HG03342 (cell line): ENCODE measurements at regions not wholly inside any gene's neighbourhood (a gene's known extent, or its start where the extent isn't known, plus 50 kb on each side); places are given as distances from the start of the nearest gene placed in this dataset.

Experiments used
- ATAC-seq: cut with Tn5 transposase; IDR thresholded peaks from one replicate; pipeline ENCODE4 v1.9.1; 2021; ENCODE audit warnings: mild to moderate bottlenecking, moderate library complexity; ENCODE audit not compliant: unreplicated experiment

- no peak for ATAC-seq
These were observed 581.4 kb upstream of the PIK3C3 start for GRCh38 chr18:41373612-41374011.

GRCh38 chr18:41372046-41372665 lies 582.9 kb upstream of the PIK3C3 start:
- no peak for ATAC-seq

GRCh38 chr18:41371156-41372045 lies 583.6 kb upstream of the PIK3C3 start:
- no peak for ATAC-seq

GRCh38 chr18:41370740-41371139 lies 584.3 kb upstream of the PIK3C3 start:
- ATAC-seq = no peak

GRCh38 chr18:41357708-41358107 lies 597.3 kb upstream of the PIK3C3 start:
- no peak for ATAC-seq

GRCh38 chr18:41353777-41354528 lies 601.1 kb upstream of the PIK3C3 start:
- ATAC-seq = no peak

- no peak for ATAC-seq
These were observed 603.6 kb upstream of the PIK3C3 start for GRCh38 chr18:41351430-41351829.

GRCh38 chr18:41347057-41347456 lies 608.0 kb upstream of the PIK3C3 start:
- ATAC-seq = no peak

GRCh38 chr18:41343808-41344207 lies 611.2 kb upstream of the PIK3C3 start:
- ATAC-seq = no peak

GRCh38 chr18:41338341-41338740 lies 616.7 kb upstream of the PIK3C3 start:
- no peak for ATAC-seq

GRCh38 chr18:41331661-41332060 lies 623.4 kb upstream of the PIK3C3 start:
- ATAC-seq = no peak

- ATAC-seq = no peak
These were observed 628.7 kb upstream of the PIK3C3 start for GRCh38 chr18:41326311-41326710.

GRCh38 chr18:41324934-41325333 lies 630.1 kb upstream of the PIK3C3 start:
- no peak for ATAC-seq

GRCh38 chr18:41324020-41324791 lies 630.8 kb upstream of the PIK3C3 start:
- ATAC-seq = no peak

- ATAC-seq = no peak
These were observed 632.0 kb upstream of the PIK3C3 start for GRCh38 chr18:41323044-41323443.

GRCh38 chr18:41320100-41320499 lies 634.9 kb upstream of the PIK3C3 start:
- ATAC-seq = no peak

GRCh38 chr18:41315134-41315533 lies 639.9 kb upstream of the PIK3C3 start:
- no peak for ATAC-seq

GRCh38 chr18:41311571-41312547 lies 643.2 kb upstream of the PIK3C3 start:
- no peak for ATAC-seq

GRCh38 chr18:41297740-41298139 lies 657.3 kb upstream of the PIK3C3 start:
- no peak for ATAC-seq

GRCh38 chr18:41269294-41269693 lies 685.7 kb upstream of the PIK3C3 start:
- ATAC-seq = no peak
